ENCODE measurements at regions not wholly inside any gene's neighbourhood (a gene's known extent, or its start where the extent isn't known, plus 50 kb on each side); places are given as distances from the start of the nearest gene placed in this dataset.

DNA sequence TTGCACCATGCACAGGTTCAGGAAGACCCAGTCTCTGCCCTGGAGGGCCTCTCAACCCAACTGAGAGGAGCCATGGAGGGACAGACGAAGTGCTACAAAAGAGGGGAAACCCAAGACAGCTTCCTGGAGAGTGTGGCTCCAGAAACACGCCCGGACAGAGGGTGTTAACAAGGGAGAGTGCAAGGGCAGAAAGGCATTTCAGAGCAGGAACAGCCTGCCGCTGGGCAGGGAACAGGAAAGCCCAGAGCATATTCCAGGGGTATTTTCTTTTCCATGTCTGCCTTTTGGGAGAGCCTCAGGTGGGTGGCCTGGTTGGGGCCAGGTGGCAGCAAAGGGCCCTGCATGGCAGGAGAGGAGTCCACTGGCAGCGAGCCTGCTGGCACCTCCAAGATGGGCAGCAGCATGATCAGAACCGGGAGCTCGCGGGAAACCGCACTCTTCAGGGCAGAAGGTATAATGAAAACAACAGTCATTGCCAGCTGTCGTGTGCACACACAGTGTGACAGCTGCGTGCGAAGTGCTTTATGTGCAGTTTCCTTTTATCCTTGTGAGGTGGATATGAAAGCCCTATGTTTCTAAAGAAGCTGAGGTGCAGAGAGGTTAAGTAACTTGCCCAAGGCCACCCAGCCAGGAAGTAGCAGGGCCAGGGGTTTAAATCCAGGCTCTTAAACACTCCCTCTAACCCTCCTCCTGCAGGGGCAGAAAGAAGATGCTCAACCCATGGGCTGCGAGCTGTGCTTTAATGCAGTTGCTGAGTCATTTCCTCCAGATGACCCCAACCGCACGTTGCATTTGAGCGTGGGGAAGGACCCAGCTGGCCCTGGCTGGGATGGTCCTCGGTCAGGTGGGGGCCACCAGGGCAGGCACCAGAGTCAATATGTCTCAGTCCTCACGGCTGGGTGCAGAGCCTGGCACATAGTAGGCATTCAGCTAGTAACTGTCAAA is 128.6 kb downstream of the OAT start:
- Histone ChIP-seq H2BK5ac (ENCODE audit: low read length) (no peak overlapping the region), H2AK5ac (ENCODE audit: low read depth, low read length) (no peak overlapping the region), H3K9ac (ENCODE audit: low read depth, low read length, poor library complexity) (no peak overlapping the region), H4K8ac (ENCODE audit: low read depth, low read length) (no peak overlapping the region), H3K36me3 (replicated peaks in 1 of 2; ENCODE audit: control insufficient read depth in 2 of 2, insufficient read depth in 2 of 2, low read length in 2 of 2) (no peaks in the 10 kb centered on the region), H3K27me3 (ENCODE audit: control insufficient read depth in 3 of 3, insufficient read depth in 3 of 3, low read depth in 1 of 3, low read length in 3 of 3) (peaks cover 0 to 3% (median 0%) of the 10 kb centered on the region in 3 experiments), H3K79me1 (ENCODE audit: low read depth, low read length) (no peaks in the 10 kb centered on the region), H3K14ac (ENCODE audit: low read length) (no peak overlapping the region), H3K4ac (ENCODE audit: low read length) (no peak overlapping the region), H2BK12ac (ENCODE audit: low read length) (peak overlapping the region; percentile 26), H3K18ac (ENCODE audit: low read length) (peak overlapping the region; percentile 53), H3K9me3 (replicated peaks in 1 of 2; ENCODE audit: control insufficient read depth in 2 of 2, insufficient read depth in 1 of 2, low read depth in 1 of 2, low read length in 2 of 2) (no peaks in the 10 kb centered on the region), H3K23ac (ENCODE audit: low read depth, low read length, poor library complexity) (no peak overlapping the region), H2BK120ac (ENCODE audit: low read depth, low read length) (no peak overlapping the region), H3K27ac (replicated peaks; ENCODE audit: low read length) (no peak overlapping the region), H4K91ac (ENCODE audit: low read depth, low read length, poor library complexity) (no peak overlapping the region), H3K4me3 (ENCODE audit: low read length in 2 of 2) (no peak overlapping the region), H2BK15ac (ENCODE audit: low read length) (no peak overlapping the region), H2AFZ (ENCODE audit: low read length) (peak overlapping the region; percentile 7), H3K4me2 (ENCODE audit: insufficient read depth, low read length, poor library complexity, severe bottlenecking) (no peak overlapping the region), H3K4me1 (ENCODE audit: control insufficient read depth in 2 of 2, insufficient read depth in 1 of 2, low read depth in 1 of 2, low read length in 2 of 2) (no peaks in the 10 kb centered on the region)
- WGBS, 2 donors (ENCODE audit: extremely low coverage in 2 of 2, insufficient read length in 2 of 2, insufficient replicate concordance in 1 of 2), result no CpG with 5 or more reads among the region's 18 CpGs
- DNase-seq (ENCODE audit: low spot score), result no peak

DNA sequence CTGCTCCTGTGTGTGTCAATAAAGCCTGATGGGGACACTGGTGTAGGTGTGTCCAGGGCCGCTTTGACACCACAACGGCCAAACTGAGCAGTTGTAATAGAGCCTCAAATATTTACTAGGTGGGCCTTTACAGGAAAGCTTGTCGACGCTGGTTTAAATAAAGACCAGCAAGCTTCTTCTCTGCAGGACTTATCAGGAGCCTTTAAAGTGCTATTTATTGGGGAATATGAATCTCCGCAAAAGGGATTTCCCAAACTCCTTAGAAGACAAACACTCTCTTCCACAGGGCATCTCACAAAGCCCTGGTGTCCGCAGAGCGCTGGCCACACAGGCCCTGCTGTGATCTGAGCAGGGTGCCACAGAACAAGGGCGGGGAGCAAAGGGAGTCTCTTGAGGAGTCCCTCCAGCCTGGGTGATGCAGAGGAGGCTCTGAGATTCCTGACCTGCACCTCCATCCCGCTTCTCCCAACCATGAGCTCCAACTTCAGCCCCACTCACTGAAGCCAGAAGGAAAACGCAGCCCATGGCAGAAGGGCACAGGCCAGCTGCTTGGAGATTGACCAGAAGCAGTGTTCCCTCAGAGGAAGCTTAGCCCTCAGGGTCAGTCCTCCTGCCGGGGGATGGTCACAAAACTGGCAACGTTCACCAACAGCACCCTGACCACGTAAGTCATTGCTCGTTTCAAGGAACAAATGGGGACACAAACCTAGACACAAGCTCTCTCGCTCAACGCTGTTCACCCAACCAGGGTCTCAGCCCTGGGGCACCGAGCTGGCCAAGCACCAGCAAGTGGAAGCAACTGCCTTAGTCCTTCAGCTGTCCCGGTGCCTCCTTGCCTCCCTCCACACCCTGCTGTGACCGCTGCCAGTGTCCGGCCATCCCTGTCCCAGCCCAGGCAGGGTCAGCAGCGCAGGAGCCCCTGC is 129.5 kb downstream of the OAT start:
- H3K14ac ChIP-seq (ENCODE audit: low read length), result no peak overlapping the region
- H2BK5ac ChIP-seq (ENCODE audit: low read length), result no peak overlapping the region
- no peaks in the 10 kb centered on the region for H3K79me1 ChIP-seq (ENCODE audit: low read depth, low read length)
- H2BK120ac ChIP-seq (ENCODE audit: low read depth, low read length), result no peak overlapping the region
- H4K91ac ChIP-seq (ENCODE audit: low read depth, low read length, poor library complexity), result no peak overlapping the region
- H4K8ac ChIP-seq (ENCODE audit: low read depth, low read length), result no peak overlapping the region
- H3K4me1 ChIP-seq (ENCODE audit: control insufficient read depth in 2 of 2, insufficient read depth in 1 of 2, low read depth in 1 of 2, low read length in 2 of 2), result no peaks in the 10 kb centered on the region
- no peak for DNase-seq (ENCODE audit: low spot score)
- no peaks in the 10 kb centered on the region for H3K36me3 ChIP-seq (replicated peaks in 1 of 2; ENCODE audit: control insufficient read depth in 2 of 2, insufficient read depth in 2 of 2, low read length in 2 of 2)
- H3K9ac ChIP-seq (ENCODE audit: low read depth, low read length, poor library complexity), result no peak overlapping the region
- H2AK5ac ChIP-seq (ENCODE audit: low read depth, low read length), result no peak overlapping the region
- H2AFZ ChIP-seq (ENCODE audit: low read length), result peak overlapping the region; percentile 7
- no peak overlapping the region for H2BK15ac ChIP-seq (ENCODE audit: low read length)
- H3K9me3 ChIP-seq (replicated peaks in 1 of 2; ENCODE audit: control insufficient read depth in 2 of 2, insufficient read depth in 1 of 2, low read depth in 1 of 2, low read length in 2 of 2), result no peaks in the 10 kb centered on the region
- peak overlapping the region; percentile 26 for H2BK12ac ChIP-seq (ENCODE audit: low read length)
- H3K4me2 ChIP-seq (ENCODE audit: insufficient read depth, low read length, poor library complexity, severe bottlenecking), result no peak overlapping the region
- no peak overlapping the region for H3K23ac ChIP-seq (ENCODE audit: low read depth, low read length, poor library complexity)
- no peak overlapping the region for H3K27ac ChIP-seq (replicated peaks; ENCODE audit: low read length)
- H3K4ac ChIP-seq (ENCODE audit: low read length), result no peak overlapping the region
- WGBS, 2 donors (ENCODE audit: extremely low coverage in 2 of 2, insufficient read length in 2 of 2, insufficient replicate concordance in 1 of 2), result no CpG with 5 or more reads among the region's 21 CpGs
- H3K18ac ChIP-seq (ENCODE audit: low read length), result peak overlapping the region; percentile 53
- no peak overlapping the region for H3K4me3 ChIP-seq (ENCODE audit: low read length in 2 of 2)
- peaks cover 0 to 3% (median 0%) of the 10 kb centered on the region in 3 experiments for H3K27me3 ChIP-seq (ENCODE audit: control insufficient read depth in 3 of 3, insufficient read depth in 3 of 3, low read depth in 1 of 3, low read length in 3 of 3)

DNA sequence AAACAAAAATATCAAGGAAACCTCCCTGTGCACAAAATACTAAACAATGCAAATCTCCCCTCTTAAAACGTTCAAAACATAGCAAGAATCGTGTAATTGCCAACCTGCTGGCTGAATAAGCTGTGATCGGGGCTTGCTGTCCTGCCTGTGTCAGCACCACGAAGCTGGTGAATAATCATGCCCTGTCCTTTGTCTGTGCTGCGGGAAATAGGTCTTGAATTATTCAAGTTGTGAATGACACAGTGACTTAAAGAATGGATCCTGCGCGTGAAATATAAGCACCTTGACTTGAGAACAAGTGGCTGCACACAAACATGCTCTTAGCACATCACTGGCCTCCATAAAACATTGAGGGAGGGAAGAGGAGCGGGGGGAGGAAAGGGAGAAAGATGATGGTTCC is 130.2 kb downstream of the OAT start:
- Histone ChIP-seq H2BK5ac (ENCODE audit: low read length) (no peak overlapping the region), H3K4ac (ENCODE audit: low read length) (no peak overlapping the region), H3K27ac (replicated peaks; ENCODE audit: low read length) (no peak overlapping the region), H3K18ac (ENCODE audit: low read length) (no peak overlapping the region), H2AK5ac (ENCODE audit: low read depth, low read length) (no peak overlapping the region), H4K8ac (ENCODE audit: low read depth, low read length) (no peak overlapping the region), H3K79me1 (ENCODE audit: low read depth, low read length) (no peaks in the 10 kb centered on the region), H3K27me3 (ENCODE audit: control insufficient read depth in 3 of 3, insufficient read depth in 3 of 3, low read depth in 1 of 3, low read length in 3 of 3) (peaks cover 0 to 3% (median 0%) of the 10 kb centered on the region in 3 experiments), H3K23ac (ENCODE audit: low read depth, low read length, poor library complexity) (no peak overlapping the region), H3K36me3 (replicated peaks in 1 of 2; ENCODE audit: control insufficient read depth in 2 of 2, insufficient read depth in 2 of 2, low read length in 2 of 2) (no peaks in the 10 kb centered on the region), H2BK120ac (ENCODE audit: low read depth, low read length) (no peak overlapping the region), H2BK12ac (ENCODE audit: low read length) (no peak overlapping the region), H4K91ac (ENCODE audit: low read depth, low read length, poor library complexity) (no peak overlapping the region), H3K9ac (ENCODE audit: low read depth, low read length, poor library complexity) (no peak overlapping the region), H2BK15ac (ENCODE audit: low read length) (no peak overlapping the region), H3K9me3 (replicated peaks in 1 of 2; ENCODE audit: control insufficient read depth in 2 of 2, insufficient read depth in 1 of 2, low read depth in 1 of 2, low read length in 2 of 2) (no peaks in the 10 kb centered on the region), H2AFZ (ENCODE audit: low read length) (no peak overlapping the region), H3K14ac (ENCODE audit: low read length) (no peak overlapping the region), H3K4me2 (ENCODE audit: insufficient read depth, low read length, poor library complexity, severe bottlenecking) (no peak overlapping the region), H3K4me1 (ENCODE audit: control insufficient read depth in 2 of 2, insufficient read depth in 1 of 2, low read depth in 1 of 2, low read length in 2 of 2) (no peaks in the 10 kb centered on the region), H3K4me3 (ENCODE audit: low read length in 2 of 2) (no peak overlapping the region)
- no CpG with 5 or more reads among the region's 8 CpGs for WGBS, 2 donors (ENCODE audit: extremely low coverage in 2 of 2, insufficient read length in 2 of 2, insufficient replicate concordance in 1 of 2)
- DNase-seq (ENCODE audit: low spot score), result no peak

DNA sequence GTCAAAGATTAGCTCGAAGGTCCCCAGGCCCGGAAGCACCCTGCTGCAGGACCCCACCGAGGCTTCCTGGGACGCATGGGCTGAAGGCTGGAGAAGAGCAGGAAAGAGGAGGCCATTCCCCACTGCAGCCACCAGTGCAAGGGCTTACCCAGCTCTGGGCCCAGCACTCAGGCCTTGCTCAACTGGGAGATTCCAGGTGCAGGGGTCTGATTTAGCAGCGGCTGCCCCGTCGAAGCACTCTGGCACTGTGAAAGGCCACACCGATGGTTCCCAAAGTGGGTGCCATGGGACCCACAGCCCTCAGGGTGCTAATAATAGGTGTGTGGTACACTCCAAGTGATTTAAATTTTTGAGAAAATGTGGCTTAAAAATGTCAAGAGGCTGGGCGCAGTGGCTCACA is 130.9 kb downstream of the OAT start:
- H2BK5ac ChIP-seq (ENCODE audit: low read length), result no peak overlapping the region
- H3K18ac ChIP-seq (ENCODE audit: low read length), result no peak overlapping the region
- H2BK12ac ChIP-seq (ENCODE audit: low read length), result no peak overlapping the region
- H3K23ac ChIP-seq (ENCODE audit: low read depth, low read length, poor library complexity), result no peak overlapping the region
- no peaks in the 10 kb centered on the region for H3K36me3 ChIP-seq (replicated peaks in 1 of 2; ENCODE audit: control insufficient read depth in 2 of 2, insufficient read depth in 2 of 2, low read length in 2 of 2)
- H3K4ac ChIP-seq (ENCODE audit: low read length), result no peak overlapping the region
- no peaks in the 10 kb centered on the region for H3K9me3 ChIP-seq (replicated peaks in 1 of 2; ENCODE audit: control insufficient read depth in 2 of 2, insufficient read depth in 1 of 2, low read depth in 1 of 2, low read length in 2 of 2)
- peaks cover 0 to 3% (median 0%) of the 10 kb centered on the region in 3 experiments for H3K27me3 ChIP-seq (ENCODE audit: control insufficient read depth in 3 of 3, insufficient read depth in 3 of 3, low read depth in 1 of 3, low read length in 3 of 3)
- H3K27ac ChIP-seq (replicated peaks; ENCODE audit: low read length), result no peak overlapping the region
- H2BK120ac ChIP-seq (ENCODE audit: low read depth, low read length), result no peak overlapping the region
- no peak overlapping the region for H3K14ac ChIP-seq (ENCODE audit: low read length)
- no peak overlapping the region for H3K4me3 ChIP-seq (ENCODE audit: low read length in 2 of 2)
- DNase-seq (ENCODE audit: low spot score), result no peak
- H2BK15ac ChIP-seq (ENCODE audit: low read length), result no peak overlapping the region
- no peaks in the 10 kb centered on the region for H3K79me1 ChIP-seq (ENCODE audit: low read depth, low read length)
- H2AK5ac ChIP-seq (ENCODE audit: low read depth, low read length), result no peak overlapping the region
- H3K9ac ChIP-seq (ENCODE audit: low read depth, low read length, poor library complexity), result no peak overlapping the region
- WGBS, 2 donors (ENCODE audit: extremely low coverage in 2 of 2, insufficient read length in 2 of 2, insufficient replicate concordance in 1 of 2), result no CpG with 5 or more reads among the region's 9 CpGs
- no peaks in the 10 kb centered on the region for H3K4me1 ChIP-seq (ENCODE audit: control insufficient read depth in 2 of 2, insufficient read depth in 1 of 2, low read depth in 1 of 2, low read length in 2 of 2)
- no peak overlapping the region for H3K4me2 ChIP-seq (ENCODE audit: insufficient read depth, low read length, poor library complexity, severe bottlenecking)
- no peak overlapping the region for H4K91ac ChIP-seq (ENCODE audit: low read depth, low read length, poor library complexity)
- no peak overlapping the region for H2AFZ ChIP-seq (ENCODE audit: low read length)
- H4K8ac ChIP-seq (ENCODE audit: low read depth, low read length), result no peak overlapping the region

Data from neuronal stem cell (in vitro differentiated cells).